ENCODE measurements at regions not wholly inside any gene's neighbourhood (a gene's known extent, or its start where the extent isn't known, plus 50 kb on each side); places are given as distances from the start of the nearest gene placed in this dataset.
A peak's percentile ranks its signal among the peaks of the same experiment; 100 is the strongest.

DNA sequence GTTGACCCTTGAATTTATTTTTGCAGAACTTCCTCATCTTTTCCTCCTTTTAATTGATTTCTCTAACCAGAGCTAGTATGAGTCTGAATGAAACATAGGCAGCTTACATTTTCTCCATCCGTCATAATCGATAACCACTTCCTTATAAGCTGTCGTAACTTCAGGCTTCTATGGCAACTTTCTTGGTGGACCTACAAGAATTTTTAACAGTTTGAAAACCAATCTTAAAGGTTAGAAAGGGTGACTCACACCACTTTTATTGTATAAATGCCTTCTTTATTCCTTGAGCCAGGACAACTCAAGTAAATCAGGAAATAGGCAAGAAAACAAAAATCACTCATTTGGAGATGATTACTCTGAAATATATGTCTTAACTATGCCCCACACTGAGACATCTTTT lies 105.7 kb upstream of the KL start:
- TF ChIP-seq, protein P1, sequence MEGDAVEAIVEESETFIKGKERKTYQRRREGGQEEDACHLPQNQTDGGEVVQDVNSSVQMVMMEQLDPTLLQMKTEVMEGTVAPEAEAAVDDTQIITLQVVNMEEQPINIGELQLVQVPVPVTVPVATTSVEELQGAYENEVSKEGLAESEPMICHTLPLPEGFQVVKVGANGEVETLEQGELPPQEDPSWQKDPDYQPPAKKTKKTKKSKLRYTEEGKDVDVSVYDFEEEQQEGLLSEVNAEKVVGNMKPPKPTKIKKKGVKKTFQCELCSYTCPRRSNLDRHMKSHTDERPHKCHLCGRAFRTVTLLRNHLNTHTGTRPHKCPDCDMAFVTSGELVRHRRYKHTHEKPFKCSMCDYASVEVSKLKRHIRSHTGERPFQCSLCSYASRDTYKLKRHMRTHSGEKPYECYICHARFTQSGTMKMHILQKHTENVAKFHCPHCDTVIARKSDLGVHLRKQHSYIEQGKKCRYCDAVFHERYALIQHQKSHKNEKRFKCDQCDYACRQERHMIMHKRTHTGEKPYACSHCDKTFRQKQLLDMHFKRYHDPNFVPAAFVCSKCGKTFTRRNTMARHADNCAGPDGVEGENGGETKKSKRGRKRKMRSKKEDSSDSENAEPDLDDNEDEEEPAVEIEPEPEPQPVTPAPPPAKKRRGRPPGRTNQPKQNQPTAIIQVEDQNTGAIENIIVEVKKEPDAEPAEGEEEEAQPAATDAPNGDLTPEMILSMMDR (IDR thresholded peaks at IDR 0.05; ENCODE audit: insufficient read depth, missing control alignments): no peak

DNA sequence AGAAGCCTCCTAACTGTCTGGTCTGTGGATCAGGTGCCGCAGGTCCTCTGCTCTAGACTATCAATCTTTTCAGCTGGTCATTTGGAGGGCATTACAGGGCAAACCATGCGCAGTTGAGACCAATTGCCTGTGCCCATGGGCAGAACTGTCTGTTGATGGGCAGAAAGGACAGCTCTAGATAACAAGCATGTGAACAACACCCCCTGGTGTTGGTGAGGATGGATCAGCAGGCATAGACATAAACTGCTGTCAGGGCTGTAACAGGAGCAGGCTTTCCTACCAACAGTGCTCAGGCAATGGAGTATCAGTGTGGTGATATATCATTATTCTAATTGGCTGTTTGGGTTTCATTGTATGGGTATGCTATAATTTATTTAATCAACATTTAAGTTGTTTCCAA lies 104.7 kb upstream of the KL start:
- FAIRE-seq (no peak), DNase-seq (ENCODE audit: insufficient read length, low spot score) (peak; percentile 30)
- TF ChIP-seq, protein P1 (IDR thresholded peaks at IDR 0.05; ENCODE audit: insufficient read depth, missing control alignments): peak; percentile 65

More for the DNA sequence above, 105.7 kb upstream of the KL start:
- DNase-seq (ENCODE audit: insufficient read length, low spot score): no peak
- no peak for FAIRE-seq

DNA sequence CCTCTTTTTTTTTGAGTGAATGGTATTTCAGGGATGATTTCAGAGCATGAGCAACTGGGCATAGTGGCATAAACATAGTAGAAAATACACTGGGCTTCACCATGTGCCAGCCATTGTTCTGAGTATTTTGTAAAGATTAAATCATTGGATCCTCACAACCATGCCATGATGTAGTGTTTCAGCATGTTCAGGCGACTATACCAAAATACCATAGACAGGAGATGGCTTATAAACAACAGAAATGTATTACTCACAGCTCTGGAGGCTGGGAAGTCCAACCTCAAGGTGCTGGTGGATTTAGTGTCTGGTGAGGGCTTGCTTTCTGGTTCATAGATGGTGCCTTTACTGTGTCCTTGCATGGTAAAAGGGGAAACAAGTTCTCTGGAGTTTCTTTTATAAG lies 101.5 kb upstream of the KL start:
- FAIRE-seq: no peak
- no peak for DNase-seq (ENCODE audit: insufficient read length, low spot score)
- TF ChIP-seq, protein P1 (IDR thresholded peaks at IDR 0.05; ENCODE audit: insufficient read depth, missing control alignments): no peak

DNA sequence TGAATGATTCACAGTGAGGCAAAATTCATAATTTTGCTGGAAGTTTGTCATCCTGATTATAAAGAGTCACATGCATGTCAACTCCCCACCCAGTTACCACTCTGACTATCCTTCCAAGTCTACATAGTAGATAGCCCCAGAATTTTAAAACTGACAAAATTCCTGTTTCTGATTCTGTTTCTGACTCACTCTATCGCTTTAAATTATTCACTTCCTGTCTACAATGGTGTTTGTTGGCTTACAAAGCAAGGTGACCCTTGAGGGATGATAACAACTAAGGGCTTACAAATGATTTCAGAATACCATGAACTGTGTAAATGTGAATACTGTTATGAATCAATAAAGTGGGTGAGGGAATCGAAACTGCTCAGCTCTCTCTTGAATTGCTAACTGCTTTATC lies 98.7 kb upstream of the KL start:
- TF ChIP-seq, protein P1 (IDR thresholded peaks at IDR 0.05; ENCODE audit: insufficient read depth, missing control alignments): no peak
- FAIRE-seq (no peak), DNase-seq (ENCODE audit: insufficient read length, low spot score) (no peak)

DNA sequence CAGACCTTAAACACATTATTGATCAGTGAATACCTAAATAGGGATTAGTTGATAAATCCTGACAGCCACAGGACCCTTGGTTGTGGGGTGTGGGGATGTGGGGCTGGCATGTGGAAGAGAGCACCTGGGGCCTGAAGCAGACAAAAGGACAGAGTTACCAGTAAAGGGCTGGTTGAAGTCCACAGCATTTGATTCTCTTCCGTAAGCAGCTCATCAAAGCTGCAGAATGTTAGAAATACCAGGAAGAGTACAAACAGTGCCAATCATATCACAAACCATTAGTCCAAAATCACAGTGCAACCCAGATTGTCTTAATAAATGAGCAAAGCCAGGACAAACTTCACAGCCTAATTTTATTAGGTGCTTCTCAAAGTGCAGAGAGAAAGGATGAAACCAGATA lies 92.5 kb upstream of the KL start:
- DNase-seq (ENCODE audit: insufficient read length, low spot score) (no peak), FAIRE-seq (no peak)
- TF ChIP-seq, protein P1 (IDR thresholded peaks at IDR 0.05; ENCODE audit: insufficient read depth, missing control alignments): no peak

DNA sequence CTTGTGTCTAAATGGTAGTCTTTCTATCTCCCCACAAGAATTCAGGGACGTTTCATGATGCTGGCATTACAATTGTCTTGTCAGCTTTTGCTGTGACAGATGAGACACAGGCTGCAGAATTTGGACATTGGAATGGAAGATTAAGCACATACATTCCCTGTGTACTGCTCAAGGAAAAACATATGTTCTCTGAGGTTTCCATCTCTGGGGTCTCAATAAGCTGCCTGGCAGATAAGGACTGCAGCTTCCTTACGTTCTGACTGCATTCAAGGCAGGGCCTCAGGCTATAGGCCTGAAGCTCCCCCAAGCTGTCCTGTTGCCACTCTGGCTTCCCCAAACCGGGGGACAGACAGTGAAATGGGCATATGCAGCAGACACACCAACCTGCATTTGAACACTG lies 91.3 kb upstream of the KL start:
- TF ChIP-seq, protein P1 (IDR thresholded peaks at IDR 0.05; ENCODE audit: insufficient read depth, missing control alignments): no peak
- FAIRE-seq (no peak), DNase-seq (ENCODE audit: insufficient read length, low spot score) (no peak)

DNA sequence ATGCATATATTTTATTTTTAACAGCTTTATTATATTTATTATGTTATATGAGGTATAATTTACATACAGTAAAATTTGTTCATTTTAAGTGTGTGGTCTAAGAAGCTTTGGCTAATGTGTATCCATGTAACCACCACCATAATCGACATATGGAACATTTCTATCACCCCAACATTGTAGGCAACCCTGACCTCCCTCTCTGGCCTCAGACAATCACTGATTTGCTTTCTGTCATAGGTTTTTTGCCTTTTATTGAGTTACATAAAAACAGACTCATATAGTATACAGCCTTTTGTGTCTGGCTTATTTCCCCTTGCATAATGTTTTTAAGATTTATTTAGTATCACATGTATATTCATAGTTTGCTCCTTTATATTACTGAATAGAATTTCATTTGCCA lies 90.7 kb upstream of the KL start:
- no peak for DNase-seq (ENCODE audit: insufficient read length, low spot score)
- TF ChIP-seq, protein P1 (IDR thresholded peaks at IDR 0.05; ENCODE audit: insufficient read depth, missing control alignments): no peak
- FAIRE-seq: no peak

Data from D721Med (cell line).